RWPE2 (cell line): ENCODE measurements at regions not wholly inside any gene's neighbourhood (a gene's known extent, or its start where the extent isn't known, plus 50 kb on each side); places are given as distances from the start of the nearest gene placed in this dataset.
"Not testable (repeated sequence)": the region's sequence is repeated elsewhere in the genome, so short reads cannot be mapped to it uniquely, and the experiment has no call there.

Experiments
- ATAC-seq: fragments of 200-7000 bp; cut with Tn5 transposase; 3 replicates; pipeline ENCODE4 v1.9.1; 2021; ENCODE audit warnings: low read depth
- DNase-seq: peaks from one replicate; pipeline ENCODE4 v3.0.0-alpha.2; 2020; ENCODE audit warnings: low spot score
- H3K27ac ChIP-seq: fragments of 450-650 bp; 2 replicates; pipeline ENCODE4 v1.5.1; 2017; ENCODE audit warnings: mild to moderate bottlenecking; ENCODE audit not compliant: poor library complexity, severe bottlenecking
- H3K27me3 ChIP-seq: fragments of 250-450 bp; sonication (Bioruptor Pico); 2 replicates; pipeline ENCODE4 v1.5.1; 2021; ENCODE audit warnings: mild to moderate bottlenecking, moderate library complexity; ENCODE audit not compliant: insufficient read depth, poor library complexity, severe bottlenecking
- H3K36me3 ChIP-seq: fragments of 250-450 bp; sonication (Bioruptor Pico); 2 replicates; pipeline ENCODE4 v1.5.1; 2020; ENCODE audit warnings: low read depth, mild to moderate bottlenecking, moderate library complexity
- H3K4me1 ChIP-seq: fragments of 250-450 bp; sonication (Bioruptor Pico); 2 replicates; pipeline ENCODE4 v1.5.1; 2021; ENCODE audit warnings: mild to moderate bottlenecking, moderate library complexity; ENCODE audit not compliant: insufficient read depth, poor library complexity, severe bottlenecking
- H3K4me3 ChIP-seq: fragments of 250-450 bp; sonication (Bioruptor Pico); 2 replicates; pipeline ENCODE4 v1.5.1; 2021; ENCODE audit warnings: mild to moderate bottlenecking, moderate library complexity; ENCODE audit not compliant: severe bottlenecking
- H3K9me3 ChIP-seq: fragments of 250-450 bp; sonication (Bioruptor Pico); 2 replicates; pipeline ENCODE4 v1.5.1; 2021; ENCODE audit warnings: mild to moderate bottlenecking, moderate library complexity; ENCODE audit not compliant: severe bottlenecking
- TF ChIP-seq, protein P1 (sequence below): fragments of 450-650 bp; IDR thresholded peaks from one replicate; pipeline ENCODE4 v1.5.1; 2017; ENCODE audit warnings: mild to moderate bottlenecking, moderate library complexity; ENCODE audit not compliant: poor library complexity, severe bottlenecking

DNA sequence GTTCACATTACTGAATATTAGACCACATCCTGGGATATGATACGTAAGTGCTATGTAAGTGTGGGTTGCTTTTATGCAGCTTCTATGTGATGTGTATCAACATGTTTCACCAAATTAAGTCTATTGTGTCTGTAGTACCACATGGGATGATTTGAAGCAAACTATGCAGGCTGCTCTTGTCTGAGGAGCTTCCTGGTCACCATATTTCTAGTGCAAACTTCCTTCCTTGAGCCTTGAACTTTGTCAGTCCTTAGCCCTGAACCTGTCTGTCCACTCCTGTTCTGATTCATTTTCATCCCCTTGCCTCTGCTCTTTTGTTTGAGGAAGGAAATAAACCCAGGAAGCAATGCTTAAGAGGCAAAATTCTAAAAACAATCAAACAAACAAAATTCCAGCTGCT lies 117.5 kb upstream of the VANGL1 start:
- no peaks in the 10 kb centered on the region for H3K27me3 ChIP-seq
- H3K9me3 ChIP-seq = no peaks in the 10 kb centered on the region
- DNase-seq = no peak
- peaks cover 22% of the 10 kb centered on the region for H3K4me1 ChIP-seq
- TF ChIP-seq, protein P1, sequence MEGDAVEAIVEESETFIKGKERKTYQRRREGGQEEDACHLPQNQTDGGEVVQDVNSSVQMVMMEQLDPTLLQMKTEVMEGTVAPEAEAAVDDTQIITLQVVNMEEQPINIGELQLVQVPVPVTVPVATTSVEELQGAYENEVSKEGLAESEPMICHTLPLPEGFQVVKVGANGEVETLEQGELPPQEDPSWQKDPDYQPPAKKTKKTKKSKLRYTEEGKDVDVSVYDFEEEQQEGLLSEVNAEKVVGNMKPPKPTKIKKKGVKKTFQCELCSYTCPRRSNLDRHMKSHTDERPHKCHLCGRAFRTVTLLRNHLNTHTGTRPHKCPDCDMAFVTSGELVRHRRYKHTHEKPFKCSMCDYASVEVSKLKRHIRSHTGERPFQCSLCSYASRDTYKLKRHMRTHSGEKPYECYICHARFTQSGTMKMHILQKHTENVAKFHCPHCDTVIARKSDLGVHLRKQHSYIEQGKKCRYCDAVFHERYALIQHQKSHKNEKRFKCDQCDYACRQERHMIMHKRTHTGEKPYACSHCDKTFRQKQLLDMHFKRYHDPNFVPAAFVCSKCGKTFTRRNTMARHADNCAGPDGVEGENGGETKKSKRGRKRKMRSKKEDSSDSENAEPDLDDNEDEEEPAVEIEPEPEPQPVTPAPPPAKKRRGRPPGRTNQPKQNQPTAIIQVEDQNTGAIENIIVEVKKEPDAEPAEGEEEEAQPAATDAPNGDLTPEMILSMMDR = no peak
- ATAC-seq = no peak
- no peak overlapping the region for H3K4me3 ChIP-seq
- peak overlapping the region; percentile 46 for H3K27ac ChIP-seq
- H3K36me3 ChIP-seq = no peaks in the 10 kb centered on the region

DNA sequence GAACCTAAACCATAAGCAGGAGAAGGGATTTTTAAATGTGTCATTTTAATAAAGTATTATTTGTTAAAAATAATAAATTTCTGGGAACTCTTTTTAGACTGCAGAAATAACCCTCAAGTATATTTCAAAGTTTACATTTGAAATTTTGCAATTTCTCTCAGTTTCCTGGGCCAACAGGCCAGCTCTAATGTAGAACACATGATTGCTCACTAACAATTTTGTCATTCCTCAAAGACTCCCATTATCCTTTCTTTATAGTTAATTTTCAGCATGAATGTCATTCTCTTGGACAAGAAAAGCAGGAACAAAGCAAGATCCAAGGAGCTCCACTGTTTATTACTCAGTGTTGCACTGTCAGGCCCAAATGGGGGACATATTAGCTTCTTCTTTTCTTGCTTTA lies 119.4 kb upstream of the VANGL1 start:
- ATAC-seq (no peak), DNase-seq (no peak)
- no peaks in the 10 kb centered on the region for H3K27me3 ChIP-seq

DNA sequence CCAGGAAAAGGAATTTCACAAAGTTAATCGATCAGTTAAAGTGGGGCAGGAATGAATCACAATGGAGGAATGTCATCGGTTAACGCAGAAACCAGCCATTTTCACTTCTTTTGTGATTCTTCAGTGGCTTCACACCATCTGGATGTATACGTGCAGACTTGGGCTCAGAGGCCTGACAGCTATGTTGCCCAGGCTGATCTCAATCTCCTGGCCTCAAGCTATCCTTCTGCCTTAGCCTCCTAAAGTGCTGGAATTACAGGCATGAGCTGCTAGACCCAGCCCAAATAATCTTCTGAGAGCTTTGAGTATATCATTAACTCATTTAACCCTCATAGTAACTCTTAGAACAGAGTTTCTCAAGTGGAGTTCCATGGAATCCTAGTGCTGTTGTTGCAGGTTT lies 126.5 kb upstream of the VANGL1 start:
- ATAC-seq (no peak), DNase-seq (no peak)
- TF ChIP-seq, protein P1 = no peak
- Histone ChIP-seq H3K36me3 (no peaks in the 10 kb centered on the region), H3K9me3 (no peaks in the 10 kb centered on the region), H3K4me1 (peaks cover 3% of the 10 kb centered on the region), H3K27me3 (no peaks in the 10 kb centered on the region), H3K27ac (no peak overlapping the region), H3K4me3 (no peak overlapping the region)

More for the DNA sequence above, 119.4 kb upstream of the VANGL1 start:
- peaks cover 12% of the 10 kb centered on the region for H3K4me1 ChIP-seq
- TF ChIP-seq, protein P1 = no peak
- H3K9me3 ChIP-seq = no peaks in the 10 kb centered on the region
- H3K36me3 ChIP-seq = no peaks in the 10 kb centered on the region
- H3K4me3 ChIP-seq = no peak overlapping the region
- H3K27ac ChIP-seq = no peak overlapping the region

DNA sequence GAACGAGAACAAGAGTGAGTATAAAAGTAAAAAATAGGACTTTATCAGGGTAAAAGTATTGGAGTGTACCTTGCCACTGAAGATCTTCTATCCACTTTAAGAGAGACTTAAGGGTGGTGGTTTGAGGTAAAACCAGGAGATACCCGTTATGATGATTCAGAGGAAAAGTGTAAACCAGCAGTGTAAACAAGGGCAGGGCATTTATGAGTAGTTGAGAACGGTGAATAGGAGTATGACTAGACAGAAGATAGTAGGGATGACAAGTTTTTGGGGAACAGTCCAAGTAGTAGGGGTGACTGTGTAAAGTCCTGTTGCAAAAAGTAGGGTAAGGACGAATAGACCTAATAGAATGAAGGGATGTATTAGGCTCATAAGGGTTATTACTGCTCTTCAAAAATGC lies 131.5 kb upstream of the VANGL1 start:
- not testable (repeated sequence) for H3K27ac ChIP-seq, H3K9me3 ChIP-seq, H3K4me1 ChIP-seq, H3K4me3 ChIP-seq, H3K27me3 ChIP-seq, DNase-seq, H3K36me3 ChIP-seq, ATAC-seq

DNA sequence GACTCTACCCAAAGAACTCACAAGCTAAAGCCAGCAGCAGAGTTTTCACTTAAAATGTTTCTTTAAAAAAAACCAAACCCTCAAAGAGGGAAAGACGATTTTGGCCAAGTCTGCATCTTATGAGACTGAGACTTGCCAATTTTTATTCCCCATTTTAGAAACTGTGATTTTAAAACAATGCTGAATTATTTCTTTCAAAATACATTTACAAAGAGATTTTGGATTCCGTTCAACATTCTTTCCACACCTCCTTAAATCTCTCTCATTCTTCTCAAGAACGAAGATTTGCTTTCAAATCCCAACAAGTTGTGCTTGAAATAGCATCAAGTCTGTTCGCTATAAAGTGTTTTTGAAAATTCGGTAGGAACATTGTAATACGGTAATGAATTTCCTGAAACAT lies 133.9 kb upstream of the VANGL1 start:
- TF ChIP-seq, protein P1 = no peak
- Histone ChIP-seq H3K27ac (no peak overlapping the region), H3K9me3 (no peaks in the 10 kb centered on the region), H3K27me3 (no peaks in the 10 kb centered on the region), H3K36me3 (no peaks in the 10 kb centered on the region), H3K4me3 (no peak overlapping the region), H3K4me1 (peaks cover 9% of the 10 kb centered on the region)
- ATAC-seq (no peak), DNase-seq (no peak)
